Liver (tissue), 3 donors: ENCODE measurements at regions not wholly inside any gene's neighbourhood (a gene's known extent, or its start where the extent isn't known, plus 50 kb on each side); places are given as distances from the start of the nearest gene placed in this dataset.

ENCODE experiments used
- CTCF ChIP-seq: fragments of 150-350 bp; IDR thresholded peaks from 2 replicates; pipeline ENCODE4 v1.5.1; 2017; ENCODE audit warnings: improper control_type of control experiment, low read depth, low read length; ENCODE audit not compliant: missing input control
- JUND ChIP-seq, 2 donors: IDR thresholded peaks; 2 replicates each; pipeline ENCODE4 v1.6.1; 2016; ENCODE audit warnings: antibody characterized with exemption in 2 of 2
- SP1 ChIP-seq: IDR thresholded peaks from 2 replicates; pipeline ENCODE4 v1.6.1; 2018; ENCODE audit warnings: antibody characterized with exemption, mild to moderate bottlenecking
- YY1 ChIP-seq: IDR thresholded peaks from 2 replicates; pipeline ENCODE4 v1.6.1; 2016; ENCODE audit warnings: antibody characterized with exemption, mild to moderate bottlenecking
- TF ChIP-seq, protein P1 (sequence below): IDR thresholded peaks from 2 replicates; pipeline ENCODE4 v1.6.1; 2016; ENCODE audit warnings: antibody characterized with exemption
- donor health status: healthy.
- donor health status: healthy.

DNA sequence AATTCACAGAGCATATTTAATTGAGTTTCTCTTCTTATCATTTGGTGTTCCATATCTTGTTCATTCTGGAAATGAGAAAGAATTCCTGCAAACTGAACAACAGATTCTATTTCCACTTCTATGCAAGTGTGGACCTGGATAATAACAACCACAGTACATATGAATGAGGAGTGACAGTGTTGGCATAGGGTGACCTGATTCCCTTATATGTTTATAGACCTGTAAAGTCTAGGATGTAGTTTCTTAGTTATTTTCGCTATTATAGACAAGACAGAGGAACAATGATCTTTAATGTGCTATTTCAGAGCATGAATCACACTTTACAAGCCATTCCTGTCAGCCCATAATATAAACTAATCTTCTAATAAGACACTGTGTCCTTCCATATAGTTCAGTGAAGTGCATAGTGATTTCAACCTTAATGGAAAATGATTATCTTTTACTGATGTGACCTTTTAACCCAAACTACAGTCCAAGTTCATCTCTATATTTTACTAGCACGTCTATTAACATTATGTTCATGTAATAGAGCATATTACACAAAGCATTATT, 88.2 kb upstream of the FAM174A start:
- TF ChIP-seq JUND (IDR thresholded peaks at IDR 0.05): no peak
- TF ChIP-seq, protein P1, sequence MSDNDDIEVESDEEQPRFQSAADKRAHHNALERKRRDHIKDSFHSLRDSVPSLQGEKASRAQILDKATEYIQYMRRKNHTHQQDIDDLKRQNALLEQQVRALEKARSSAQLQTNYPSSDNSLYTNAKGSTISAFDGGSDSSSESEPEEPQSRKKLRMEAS: no peak
- no peak for TF ChIP-seq SP1
- no peak for TF ChIP-seq CTCF
- TF ChIP-seq YY1: no peak
